ENCODE measurements at regions not wholly inside any gene's neighbourhood (a gene's known extent, or its start where the extent isn't known, plus 50 kb on each side); places are given as distances from the start of the nearest gene placed in this dataset.

GRCh38 chr1:94713472-94714141 lies 106.5 kb upstream of the SLC44A3 start:
- TF ChIP-seq ZNF501 (tag by site-specific recombination; IDR thresholded peaks at IDR 0.05) = no peak
- TF ChIP-seq ZNF146 (tag by site-specific recombination; IDR thresholded peaks at IDR 0.05) = no peak
- no peak for TF ChIP-seq ZNF521 (tag by site-specific recombination; IDR thresholded peaks at IDR 0.05)
- no peak for TF ChIP-seq ZNF549 (tag by site-specific recombination; IDR thresholded peaks at IDR 0.05)
- TF ChIP-seq, protein P1, sequence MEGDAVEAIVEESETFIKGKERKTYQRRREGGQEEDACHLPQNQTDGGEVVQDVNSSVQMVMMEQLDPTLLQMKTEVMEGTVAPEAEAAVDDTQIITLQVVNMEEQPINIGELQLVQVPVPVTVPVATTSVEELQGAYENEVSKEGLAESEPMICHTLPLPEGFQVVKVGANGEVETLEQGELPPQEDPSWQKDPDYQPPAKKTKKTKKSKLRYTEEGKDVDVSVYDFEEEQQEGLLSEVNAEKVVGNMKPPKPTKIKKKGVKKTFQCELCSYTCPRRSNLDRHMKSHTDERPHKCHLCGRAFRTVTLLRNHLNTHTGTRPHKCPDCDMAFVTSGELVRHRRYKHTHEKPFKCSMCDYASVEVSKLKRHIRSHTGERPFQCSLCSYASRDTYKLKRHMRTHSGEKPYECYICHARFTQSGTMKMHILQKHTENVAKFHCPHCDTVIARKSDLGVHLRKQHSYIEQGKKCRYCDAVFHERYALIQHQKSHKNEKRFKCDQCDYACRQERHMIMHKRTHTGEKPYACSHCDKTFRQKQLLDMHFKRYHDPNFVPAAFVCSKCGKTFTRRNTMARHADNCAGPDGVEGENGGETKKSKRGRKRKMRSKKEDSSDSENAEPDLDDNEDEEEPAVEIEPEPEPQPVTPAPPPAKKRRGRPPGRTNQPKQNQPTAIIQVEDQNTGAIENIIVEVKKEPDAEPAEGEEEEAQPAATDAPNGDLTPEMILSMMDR (tag by site-specific recombination; IDR thresholded peaks at IDR 0.05) = no peak
- no peak for TF ChIP-seq ZNF24 (tag by site-specific recombination; IDR thresholded peaks at IDR 0.05)
- no peak for TF ChIP-seq ZNF426 (tag by site-specific recombination; IDR thresholded peaks at IDR 0.05)
